ENCODE measurements at regions not wholly inside any gene's neighbourhood (a gene's known extent, or its start where the extent isn't known, plus 50 kb on each side); places are given as distances from the start of the nearest gene placed in this dataset.

DNA sequence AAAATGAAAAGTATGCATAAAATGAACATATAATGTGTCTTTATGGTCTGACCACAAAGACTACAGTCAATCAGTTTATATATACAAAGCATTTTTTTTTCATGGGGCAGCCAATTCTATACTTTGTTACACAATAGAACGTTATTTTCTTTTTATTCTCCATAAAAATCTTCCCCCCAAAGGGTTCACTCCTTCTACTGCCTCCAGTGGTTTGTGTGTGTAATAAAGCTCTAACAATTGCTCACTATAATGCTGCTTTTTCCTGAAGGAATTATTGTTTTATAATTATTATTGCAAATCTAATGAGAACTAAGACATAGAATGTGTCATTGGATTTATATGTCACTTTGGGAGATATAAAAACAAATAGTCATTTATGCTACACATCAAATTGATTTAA is 664.1 kb upstream of the PABPC4L start:
- Histone ChIP-seq H3K27ac (no peak overlapping the region), H3K4me3 (no peak overlapping the region), H3K4me2 (no peak overlapping the region), H3K9me3 (no peaks in the 10 kb centered on the region), H3K4me1 (no peaks in the 10 kb centered on the region)
- POLR2A ChIA-PET, result no interaction called here
- WGBS (ENCODE audit: missing lambda C conversion rate), result 0% methylated on average over 1 of the region's 1 CpG
- ATAC-seq (no peak), FAIRE-seq (no peak), DNase-seq (ENCODE audit: low read depth in 1 of 2, low spot score in 1 of 2) (no peak)
- TF ChIP-seq, protein P1, sequence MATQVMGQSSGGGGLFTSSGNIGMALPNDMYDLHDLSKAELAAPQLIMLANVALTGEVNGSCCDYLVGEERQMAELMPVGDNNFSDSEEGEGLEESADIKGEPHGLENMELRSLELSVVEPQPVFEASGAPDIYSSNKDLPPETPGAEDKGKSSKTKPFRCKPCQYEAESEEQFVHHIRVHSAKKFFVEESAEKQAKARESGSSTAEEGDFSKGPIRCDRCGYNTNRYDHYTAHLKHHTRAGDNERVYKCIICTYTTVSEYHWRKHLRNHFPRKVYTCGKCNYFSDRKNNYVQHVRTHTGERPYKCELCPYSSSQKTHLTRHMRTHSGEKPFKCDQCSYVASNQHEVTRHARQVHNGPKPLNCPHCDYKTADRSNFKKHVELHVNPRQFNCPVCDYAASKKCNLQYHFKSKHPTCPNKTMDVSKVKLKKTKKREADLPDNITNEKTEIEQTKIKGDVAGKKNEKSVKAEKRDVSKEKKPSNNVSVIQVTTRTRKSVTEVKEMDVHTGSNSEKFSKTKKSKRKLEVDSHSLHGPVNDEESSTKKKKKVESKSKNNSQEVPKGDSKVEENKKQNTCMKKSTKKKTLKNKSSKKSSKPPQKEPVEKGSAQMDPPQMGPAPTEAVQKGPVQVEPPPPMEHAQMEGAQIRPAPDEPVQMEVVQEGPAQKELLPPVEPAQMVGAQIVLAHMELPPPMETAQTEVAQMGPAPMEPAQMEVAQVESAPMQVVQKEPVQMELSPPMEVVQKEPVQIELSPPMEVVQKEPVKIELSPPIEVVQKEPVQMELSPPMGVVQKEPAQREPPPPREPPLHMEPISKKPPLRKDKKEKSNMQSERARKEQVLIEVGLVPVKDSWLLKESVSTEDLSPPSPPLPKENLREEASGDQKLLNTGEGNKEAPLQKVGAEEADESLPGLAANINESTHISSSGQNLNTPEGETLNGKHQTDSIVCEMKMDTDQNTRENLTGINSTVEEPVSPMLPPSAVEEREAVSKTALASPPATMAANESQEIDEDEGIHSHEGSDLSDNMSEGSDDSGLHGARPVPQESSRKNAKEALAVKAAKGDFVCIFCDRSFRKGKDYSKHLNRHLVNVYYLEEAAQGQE (IDR thresholded peaks at IDR 0.05), result no peak
- TF ChIP-seq, protein P2, sequence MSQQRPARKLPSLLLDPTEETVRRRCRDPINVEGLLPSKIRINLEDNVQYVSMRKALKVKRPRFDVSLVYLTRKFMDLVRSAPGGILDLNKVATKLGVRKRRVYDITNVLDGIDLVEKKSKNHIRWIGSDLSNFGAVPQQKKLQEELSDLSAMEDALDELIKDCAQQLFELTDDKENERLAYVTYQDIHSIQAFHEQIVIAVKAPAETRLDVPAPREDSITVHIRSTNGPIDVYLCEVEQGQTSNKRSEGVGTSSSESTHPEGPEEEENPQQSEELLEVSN (IDR thresholded peaks at IDR 0.05; ENCODE audit: borderline replicate concordance, low read depth), result no peak
- no peak for TF ChIP-seq SMC3 (IDR thresholded peaks at IDR 0.05)
- no peak for TF ChIP-seq NPAS2 (CRISPR knock-in tag; IDR thresholded peaks at IDR 0.05; ENCODE audit: borderline replicate concordance)
- CTCF ChIA-PET, result no interaction called here

DNA sequence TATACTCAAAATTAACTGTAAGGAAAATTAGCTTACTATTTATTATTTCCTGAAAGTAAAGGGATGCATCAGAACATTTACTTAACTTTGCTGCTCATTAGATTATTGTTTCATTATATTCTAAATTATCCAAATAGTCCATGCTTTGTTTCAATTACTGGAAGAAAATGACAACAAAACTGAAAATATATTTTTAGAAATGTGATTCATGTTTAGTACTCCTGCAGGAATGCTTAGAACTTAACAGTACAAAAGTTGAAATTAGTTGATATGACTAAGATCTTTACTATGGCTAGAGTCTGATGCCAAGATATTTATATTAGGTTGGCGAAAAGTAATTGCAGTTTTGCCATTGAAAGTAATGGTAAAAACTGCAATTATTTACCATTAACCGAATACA is 660.5 kb upstream of the PABPC4L start:
- ATAC-seq (no peak), DNase-seq (ENCODE audit: low read depth in 1 of 2, low spot score in 1 of 2) (no peak)
- 45% methylated on average over 2 of the region's 2 CpGs for WGBS (ENCODE audit: missing lambda C conversion rate)

More for the DNA sequence above, 660.5 kb upstream of the PABPC4L start:
- ChIA-PET POLR2A (no interaction called here), CTCF (no interaction called here)
- Histone ChIP-seq H3K4me2 (no peak overlapping the region), H3K4me3 (no peak overlapping the region), H3K27ac (no peak overlapping the region), H3K9me3 (no peaks in the 10 kb centered on the region), H3K4me1 (no peaks in the 10 kb centered on the region)
- TF ChIP-seq HOXB5 (CRISPR knock-in tag; IDR thresholded peaks at IDR 0.05), result no peak
- TF ChIP-seq ZNF302 (CRISPR knock-in tag; IDR thresholded peaks at IDR 0.05), result no peak
- no peak for TF ChIP-seq CBX2 (IDR thresholded peaks at IDR 0.05; ENCODE audit: borderline replicate concordance, low read depth)
- no peak for TF ChIP-seq MYC (IDR thresholded peaks at IDR 0.05; ENCODE audit: borderline replicate concordance, low read length)
- TF ChIP-seq RAD21 (conservative IDR thresholded peaks at IDR 0.05 in 1 of 2, IDR thresholded peaks at IDR 0.05 in 1 of 2), result no peak
- no peak for TF ChIP-seq NFE2L2 (conservative IDR thresholded peaks at IDR 0.05; ENCODE audit: low read length)
- no peak for TF ChIP-seq ZSCAN20 (CRISPR knock-in tag; IDR thresholded peaks at IDR 0.05)
- TF ChIP-seq, protein P1 (IDR thresholded peaks at IDR 0.05), result no peak
- TF ChIP-seq EHMT2 (IDR thresholded peaks at IDR 0.05; ENCODE audit: low read depth), result no peak
- TF ChIP-seq POLR2AphosphoS2 (conservative IDR thresholded peaks at IDR 0.05; ENCODE audit: low read length), result no peak
- TF ChIP-seq HDAC2 (IDR thresholded peaks at IDR 0.05), result no peak
- TF ChIP-seq, protein P2 (IDR thresholded peaks at IDR 0.05; ENCODE audit: borderline replicate concordance, low read depth), result no peak
- TF ChIP-seq PHF8 (IDR thresholded peaks at IDR 0.05; ENCODE audit: borderline replicate concordance, low read depth), result no peak
- no peak for TF ChIP-seq KDM5A (IDR thresholded peaks at IDR 0.05)
- TF ChIP-seq CHD2 (IDR thresholded peaks at IDR 0.05; ENCODE audit: low read length, partially characterized antibody), result no peak
- no peak for TF ChIP-seq NR3C1 (IDR thresholded peaks at IDR 0.05)
- TF ChIP-seq FOSL2 (IDR thresholded peaks at IDR 0.05), result no peak
- no peak for TF ChIP-seq FOSL2 (CRISPR knock-in tag; IDR thresholded peaks at IDR 0.05)
- TF ChIP-seq CHD4 (IDR thresholded peaks at IDR 0.05; ENCODE audit: borderline replicate concordance), result no peak
- TF ChIP-seq JUNB (IDR thresholded peaks at IDR 0.05), result no peak
- no peak for TF ChIP-seq BHLHE40 (IDR thresholded peaks at IDR 0.05; ENCODE audit: low read depth, low read length)
- no peak for FAIRE-seq

Measured in A549 (cell line).